Kidney (tissue), 13 donors: ENCODE measurements at regions not wholly inside any gene's neighbourhood (a gene's known extent, or its start where the extent isn't known, plus 50 kb on each side); places are given as distances from the start of the nearest gene placed in this dataset.

Experiments
- DNase-seq, 5 donors: peaks; one replicate each; pipeline ENCODE4 v3.0.0-alpha.2; 2013 to 2020
- FAIRE-seq: peaks from 2 replicates; lab custom pipeline; 2012; peaks lifted over from hg19 to GRCh38; lab: Jason Lieb, UNC
- H3K27ac ChIP-seq, 2 donors: one replicate each; pipeline ENCODE4 v1.7.0; 2013; ENCODE audit warnings: low read depth in 2 of 2, low read length in 2 of 2, inconsistent platforms in 1 of 2
- H3K27me3 ChIP-seq: one replicate; pipeline ENCODE4 v1.7.1; 2013; ENCODE audit warnings: low read length, inconsistent platforms; ENCODE audit not compliant: control insufficient read depth, insufficient read depth
- H3K36me3 ChIP-seq, 3 donors: one replicate each; pipeline versions ENCODE4 v1.7.0 to v1.7.1; 2013; ENCODE audit warnings: low read length in 3 of 3, control low read depth in 1 of 3, inconsistent platforms in 1 of 3; ENCODE audit not compliant: insufficient read depth in 3 of 3, control insufficient read depth in 2 of 3
- H3K4me1 ChIP-seq, 3 donors: one replicate each; pipeline versions ENCODE4 v1.7.0 to v1.7.1; 2013; ENCODE audit warnings: low read length in 3 of 3, inconsistent platforms in 1 of 3, low read depth in 1 of 3; ENCODE audit not compliant: control insufficient read depth in 2 of 3, insufficient read depth in 2 of 3
- H3K4me3 ChIP-seq, 3 donors: one replicate each; pipeline versions ENCODE4 v1.7.0 to v1.8.1; 2013; ENCODE audit warnings: low read length in 3 of 3, control low read depth in 1 of 3, inconsistent platforms in 1 of 3
- H3K9ac ChIP-seq, 3 donors: one replicate each; pipeline versions ENCODE4 v1.7.0 to v1.7.1; 2013; ENCODE audit warnings: low read length in 3 of 3, control low read depth in 1 of 3, inconsistent platforms in 1 of 3
- H3K9me3 ChIP-seq, 3 donors: one replicate each; pipeline versions ENCODE4 v1.7.0 to v1.7.1; 2013; ENCODE audit warnings: low read length in 3 of 3, control low read depth in 1 of 3, inconsistent platforms in 1 of 3; ENCODE audit not compliant: control insufficient read depth in 2 of 3, insufficient read depth in 1 of 3
- CTCF ChIP-seq: IDR thresholded peaks from 3 replicates; pipeline ENCODE4 v1.5.1; 2012; ENCODE audit warnings: mild to moderate bottlenecking, moderate library complexity, borderline replicate concordance; ENCODE audit not compliant: insufficient read depth; ENCODE audit errors: extremely low read depth
- intact Hi-C: fragments of 100-400 bp; cut with DNase I; formaldehyde crosslinking; loops from one replicate; pipeline ENCODE4 v1.11.1; 2022
- donor health status: control.
- donor health status: control.
- donor health status: control.
- donor health status: control.
- donor health status: control.
- donor health status: DM: yes; HTN: yes; CAD: no.
- donor health status: Normal renal cell carcinoma (clear cell type).

GRCh38 chr12:93944911-93945310 is 203.5 kb upstream of the PLXNC1 start:
- no peaks in the 10 kb centered on the region for H3K4me1 ChIP-seq
- no peak overlapping the region for H3K27ac ChIP-seq
- H3K27me3 ChIP-seq, result no peaks in the 10 kb centered on the region
- H3K4me3 ChIP-seq, result no peak overlapping the region
- TF ChIP-seq CTCF, result no peak
- no peaks in the 10 kb centered on the region for H3K9me3 ChIP-seq
- DNase-seq (no peak), FAIRE-seq (no peak)
- intact Hi-C loops, result no loop called here
- no peaks in the 10 kb centered on the region for H3K36me3 ChIP-seq
- H3K9ac ChIP-seq, result no peak overlapping the region

- H3K27me3 ChIP-seq, result no peaks in the 10 kb centered on the region
- FAIRE-seq, result no peak
- no peak overlapping the region for H3K9ac ChIP-seq
- H3K4me1 ChIP-seq, result no peaks in the 10 kb centered on the region
- no peaks in the 10 kb centered on the region for H3K9me3 ChIP-seq
- TF ChIP-seq CTCF, result no peak
- intact Hi-C loops, result no loop called here
- no peaks in the 10 kb centered on the region for H3K36me3 ChIP-seq
- H3K4me3 ChIP-seq, result no peak overlapping the region
- H3K27ac ChIP-seq, result no peak overlapping the region
- DNase-seq, result no peak
Observed at GRCh38 chr12:93946542-93947150, 201.7 kb upstream of the PLXNC1 start.

- no peaks in the 10 kb centered on the region for H3K4me1 ChIP-seq
- no peak overlapping the region for H3K27ac ChIP-seq
- no peak overlapping the region for H3K9ac ChIP-seq
- H3K9me3 ChIP-seq, result no peaks in the 10 kb centered on the region
- no peak for TF ChIP-seq CTCF
- intact Hi-C loops, result no loop called here
- no peak for DNase-seq
- no peaks in the 10 kb centered on the region for H3K27me3 ChIP-seq
- FAIRE-seq, result no peak
- H3K4me3 ChIP-seq, result no peak overlapping the region
- no peaks in the 10 kb centered on the region for H3K36me3 ChIP-seq
Observed at GRCh38 chr12:93947486-93947885, 200.9 kb upstream of the PLXNC1 start.

GRCh38 chr12:93950311-93950710 is 198.1 kb upstream of the PLXNC1 start:
- no peak overlapping the region for H3K4me3 ChIP-seq
- H3K27ac ChIP-seq, result no peak overlapping the region
- H3K27me3 ChIP-seq, result no peaks in the 10 kb centered on the region
- H3K4me1 ChIP-seq, result no peaks in the 10 kb centered on the region
- no peak overlapping the region for H3K9ac ChIP-seq
- no peaks in the 10 kb centered on the region for H3K9me3 ChIP-seq
- FAIRE-seq, result no peak
- no peak for DNase-seq
- no peak for TF ChIP-seq CTCF
- no peaks in the 10 kb centered on the region for H3K36me3 ChIP-seq
- intact Hi-C loops, result no loop called here
